IPS DF 19.7 (cell line): ENCODE measurements at regions not wholly inside any gene's neighbourhood (a gene's known extent, or its start where the extent isn't known, plus 50 kb on each side); places are given as distances from the start of the nearest gene placed in this dataset.

Experiments
- DNase-seq: peaks from one replicate; pipeline ENCODE4 v3.0.0-alpha.2; 2013; ENCODE audit warnings: low read depth, low spot score

- no peak for DNase-seq
Observed at GRCh38 chr10:52440612-52441285, 126.7 kb downstream of the DKK1 start.

- no peak for DNase-seq
Observed at GRCh38 chr10:52442576-52442975, 128.5 kb downstream of the DKK1 start.

GRCh38 chr10:52443419-52444388 is 129.6 kb downstream of the DKK1 start:
- no peak for DNase-seq

GRCh38 chr10:52446391-52446790 is 132.3 kb downstream of the DKK1 start:
- DNase-seq = no peak

GRCh38 chr10:52447931-52448353 is 133.9 kb downstream of the DKK1 start:
- no peak for DNase-seq

GRCh38 chr10:52450762-52451291 is 136.7 kb downstream of the DKK1 start:
- no peak for DNase-seq

- no peak for DNase-seq
Observed at GRCh38 chr10:52451817-52452216, 137.7 kb downstream of the DKK1 start.

GRCh38 chr10:52452600-52453493 is 138.8 kb downstream of the DKK1 start:
- no peak for DNase-seq

GRCh38 chr10:52453501-52453900 is 139.4 kb downstream of the DKK1 start:
- DNase-seq = no peak

- no peak for DNase-seq
Observed at GRCh38 chr10:52454491-52454890, 140.4 kb downstream of the DKK1 start.

- DNase-seq = no peak
Observed at GRCh38 chr10:52455098-52455497, 141.0 kb downstream of the DKK1 start.

GRCh38 chr10:52459097-52459496 is 145.0 kb downstream of the DKK1 start:
- no peak for DNase-seq

- no peak for DNase-seq
Observed at GRCh38 chr10:52463826-52464225, 149.7 kb downstream of the DKK1 start.

GRCh38 chr10:52464368-52465124 is 150.5 kb downstream of the DKK1 start:
- no peak for DNase-seq

- DNase-seq = no peak
Observed at GRCh38 chr10:52465202-52465601, 151.1 kb downstream of the DKK1 start.

GRCh38 chr10:52466464-52466863 is 152.4 kb downstream of the DKK1 start:
- no peak for DNase-seq

- DNase-seq = no peak
Observed at GRCh38 chr10:52469970-52470705, 156.1 kb downstream of the DKK1 start.

GRCh38 chr10:52472406-52473146 is 158.5 kb downstream of the DKK1 start:
- no peak for DNase-seq

GRCh38 chr10:52474265-52474664 is 160.2 kb downstream of the DKK1 start:
- no peak for DNase-seq
